ENCODE measurements at regions not wholly inside any gene's neighbourhood (a gene's known extent, or its start where the extent isn't known, plus 50 kb on each side); places are given as distances from the start of the nearest gene placed in this dataset.

DNA sequence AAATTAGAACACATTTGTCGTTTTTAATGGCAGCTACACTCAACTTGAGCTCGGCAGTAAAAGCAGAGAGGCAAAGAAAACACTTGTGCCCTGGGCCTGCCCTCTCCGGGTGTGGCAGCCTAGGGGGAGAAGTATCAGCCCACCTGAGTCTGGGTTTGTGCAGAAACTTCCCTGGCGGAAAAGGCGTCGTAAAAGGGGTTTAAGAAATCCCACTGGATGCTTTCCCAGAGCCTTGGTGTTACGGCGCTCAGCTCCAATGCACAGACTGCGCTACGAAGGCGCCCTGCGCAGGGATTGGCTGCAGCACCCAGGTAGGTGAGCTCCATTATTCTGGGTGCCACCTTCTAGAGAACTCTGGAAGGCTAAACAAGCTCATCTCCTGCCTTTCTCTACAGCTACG is 461.5 kb upstream of the NR2F2 start:
- DNase-seq (ENCODE audit: low read depth) = no peak

DNA sequence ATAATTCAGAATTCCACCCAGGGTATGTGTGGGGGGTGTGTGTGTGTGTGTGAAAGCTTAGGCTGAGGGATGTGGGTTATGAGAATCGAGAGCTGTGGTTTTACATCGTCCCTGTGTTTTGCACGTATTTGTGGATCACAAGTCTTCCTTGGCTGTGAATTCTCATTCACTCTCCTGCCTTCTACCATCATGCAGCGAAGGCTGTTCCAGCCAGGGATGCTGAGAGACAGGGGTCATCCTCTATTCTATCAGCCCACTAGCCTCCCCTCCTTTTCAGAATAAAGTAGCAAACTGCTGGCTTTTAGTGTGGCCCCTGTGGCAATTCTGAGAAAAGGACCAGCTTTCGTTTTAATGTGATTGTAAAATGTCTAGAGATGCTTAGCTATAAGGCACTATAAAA is 460.6 kb upstream of the NR2F2 start:
- no peak for DNase-seq (ENCODE audit: low read depth)

GRCh38 chr15:95872366-95872771 is 458.1 kb upstream of the NR2F2 start:
- no peak for DNase-seq (ENCODE audit: low read depth)

DNA sequence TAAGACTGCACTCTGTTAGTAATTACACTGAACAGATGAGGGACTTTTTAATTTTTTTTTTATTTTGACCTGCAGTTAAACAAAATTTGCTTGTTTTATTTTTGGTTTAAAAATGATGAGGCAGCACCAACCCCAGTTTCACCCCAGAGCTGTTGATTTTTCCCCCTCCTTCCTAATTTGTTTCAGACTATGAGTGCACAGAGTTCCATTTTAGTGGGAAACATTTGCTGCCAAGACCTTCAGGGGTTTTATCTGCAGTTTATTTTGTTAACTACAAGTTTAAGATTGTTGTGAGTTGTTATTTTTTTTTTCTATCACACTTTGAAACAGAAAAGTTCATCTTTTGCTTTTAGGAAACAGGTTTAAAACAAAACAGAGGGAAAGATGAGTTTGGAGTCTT is 455.9 kb upstream of the NR2F2 start:
- no peak for DNase-seq (ENCODE audit: low read depth)

DNA sequence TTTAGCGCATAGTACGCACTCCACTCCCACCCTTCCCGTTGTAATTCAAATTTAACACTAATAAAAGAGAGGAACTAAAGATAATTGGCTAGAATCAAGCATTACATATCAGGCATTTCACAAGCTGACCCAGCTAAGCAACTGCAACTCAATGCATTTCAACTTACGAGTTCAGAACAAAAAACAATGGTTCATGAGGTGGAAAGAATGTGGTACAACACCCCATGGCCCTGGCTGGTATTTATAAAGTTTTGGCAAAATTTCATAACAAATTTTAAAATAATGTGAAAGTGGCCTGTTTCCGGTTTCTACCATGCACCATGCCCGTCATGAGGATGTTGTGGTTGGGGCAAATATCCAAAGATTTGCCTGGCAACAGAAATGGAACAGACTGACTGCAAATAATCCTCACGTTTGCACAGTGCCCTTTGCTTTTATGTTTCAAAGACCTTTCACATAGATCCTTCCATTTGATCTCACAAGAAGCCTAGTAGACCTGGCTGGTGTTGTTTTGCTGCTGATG is 455.3 kb upstream of the NR2F2 start:
- DNase-seq (ENCODE audit: low read depth) = no peak

DNA sequence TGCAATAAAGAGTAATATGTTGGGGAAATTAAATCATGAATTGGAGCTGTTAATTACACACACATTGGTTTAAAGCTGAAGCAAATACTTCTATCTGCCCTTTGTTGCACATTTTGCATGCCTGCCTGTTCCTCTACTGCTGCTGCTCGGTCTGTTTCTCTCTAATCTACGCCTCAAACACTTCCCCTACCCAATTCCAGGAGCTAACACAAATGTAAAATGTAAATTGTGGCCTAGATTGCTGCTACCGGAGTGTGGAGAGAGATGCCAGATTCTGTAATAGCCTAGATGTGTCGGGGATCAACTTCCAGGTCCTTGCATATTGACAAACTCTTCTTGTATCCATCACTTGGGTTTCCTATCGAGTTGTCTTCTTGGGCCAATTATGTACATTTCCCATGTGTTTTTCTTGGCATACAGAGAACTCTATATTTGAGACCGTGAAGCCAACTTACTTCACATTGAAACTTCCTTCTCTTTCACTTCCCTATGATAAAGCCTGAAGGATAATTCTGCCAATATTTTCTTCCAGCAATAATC is 450.4 kb upstream of the NR2F2 start:
- DNase-seq (ENCODE audit: low read depth) = no peak

- DNase-seq (ENCODE audit: low read depth) = no peak
These were observed 449.9 kb upstream of the NR2F2 start for GRCh38 chr15:95880630-95881029.

DNA sequence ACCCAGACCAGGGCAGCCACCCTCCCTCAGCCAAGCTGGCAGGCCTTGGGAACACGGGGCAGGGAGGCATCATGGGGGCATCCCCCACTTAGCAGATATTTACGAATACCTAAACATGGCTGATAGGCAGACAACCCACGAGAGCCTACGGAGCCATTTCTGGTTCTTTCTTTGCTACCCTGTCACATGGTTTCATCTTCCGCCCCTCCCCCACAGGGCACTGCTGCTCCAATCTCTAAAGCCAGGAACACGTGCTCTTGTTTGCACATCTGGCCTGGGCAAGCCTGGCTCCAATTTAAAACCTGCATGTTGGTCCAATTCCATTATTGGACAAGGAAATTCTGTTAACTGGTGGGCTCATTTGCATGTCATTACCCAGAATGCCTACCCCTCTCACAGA is 447.4 kb upstream of the NR2F2 start:
- DNase-seq (ENCODE audit: low read depth) = no peak

DNA sequence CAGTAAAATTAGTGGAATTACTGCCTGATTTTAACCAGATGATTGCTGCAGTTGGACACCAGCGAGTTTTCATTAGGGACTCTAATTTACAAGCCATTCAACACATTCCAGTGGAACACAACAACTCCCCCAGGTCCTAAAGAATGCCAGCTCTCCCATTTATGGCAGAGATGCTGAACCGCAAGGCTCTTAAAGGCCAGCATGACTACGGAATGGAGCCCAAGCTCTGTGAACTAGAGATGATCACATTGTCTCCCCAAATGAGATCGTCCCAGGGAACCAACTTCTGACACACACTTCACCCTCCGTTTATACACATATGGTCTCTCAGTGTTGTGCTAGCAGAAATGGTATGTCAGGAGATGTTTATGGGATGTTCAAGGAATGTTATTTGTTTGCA is 446.2 kb upstream of the NR2F2 start:
- DNase-seq (ENCODE audit: low read depth) = peak; percentile 21

DNA sequence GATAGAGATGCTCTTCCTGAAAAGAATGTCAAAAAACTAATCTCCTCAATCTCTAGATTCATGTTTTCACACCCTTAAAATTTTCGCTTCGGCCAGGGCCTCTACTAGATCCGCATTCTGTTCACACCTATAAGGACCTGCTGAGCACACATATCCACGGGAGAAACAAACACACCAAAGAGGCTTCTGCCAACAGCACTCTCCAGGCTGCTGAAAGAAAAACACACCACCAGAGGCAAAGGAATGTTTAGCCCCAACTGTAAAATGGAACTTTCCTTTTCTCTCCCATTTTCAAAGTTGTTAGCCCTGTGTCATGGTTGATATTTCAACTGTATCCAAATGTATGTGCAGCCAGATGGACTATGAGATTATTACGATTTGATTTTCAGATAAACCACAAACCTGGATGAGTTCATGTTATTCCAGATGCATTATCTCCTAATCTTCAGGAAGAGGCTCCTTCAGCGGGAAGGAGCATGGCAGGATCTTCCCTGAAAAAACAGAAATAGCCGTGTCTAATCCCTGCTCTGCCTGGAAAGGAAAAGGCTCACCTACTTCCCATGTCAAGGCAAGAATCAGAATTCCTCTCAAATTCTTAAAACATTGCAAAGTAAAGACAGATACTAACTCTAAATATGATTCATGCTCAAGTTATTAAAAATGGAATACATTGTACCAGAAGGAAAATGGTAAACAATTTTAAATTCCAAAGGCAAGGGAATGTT is 442.7 kb upstream of the NR2F2 start:
- DNase-seq (ENCODE audit: low read depth) = no peak

DNA sequence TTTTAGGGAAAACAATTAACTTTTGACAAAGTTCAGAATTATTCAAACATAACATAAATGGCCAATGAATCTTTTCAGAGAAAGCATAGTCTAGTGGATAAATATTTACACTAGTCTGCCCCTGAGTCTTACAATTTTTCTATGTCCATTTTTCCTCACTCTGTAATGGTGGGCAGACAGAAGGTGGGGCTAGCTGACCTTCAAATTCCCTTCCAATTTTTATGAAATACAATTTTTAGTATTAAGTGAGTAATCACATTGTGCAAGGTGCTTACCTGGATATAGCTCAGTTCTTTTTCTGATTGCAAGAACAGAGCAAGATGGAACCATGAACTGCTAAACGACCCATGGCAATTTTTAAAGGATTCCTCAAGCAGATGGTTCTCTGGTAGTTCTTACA is 441.7 kb upstream of the NR2F2 start:
- DNase-seq (ENCODE audit: low read depth) = no peak

DNA sequence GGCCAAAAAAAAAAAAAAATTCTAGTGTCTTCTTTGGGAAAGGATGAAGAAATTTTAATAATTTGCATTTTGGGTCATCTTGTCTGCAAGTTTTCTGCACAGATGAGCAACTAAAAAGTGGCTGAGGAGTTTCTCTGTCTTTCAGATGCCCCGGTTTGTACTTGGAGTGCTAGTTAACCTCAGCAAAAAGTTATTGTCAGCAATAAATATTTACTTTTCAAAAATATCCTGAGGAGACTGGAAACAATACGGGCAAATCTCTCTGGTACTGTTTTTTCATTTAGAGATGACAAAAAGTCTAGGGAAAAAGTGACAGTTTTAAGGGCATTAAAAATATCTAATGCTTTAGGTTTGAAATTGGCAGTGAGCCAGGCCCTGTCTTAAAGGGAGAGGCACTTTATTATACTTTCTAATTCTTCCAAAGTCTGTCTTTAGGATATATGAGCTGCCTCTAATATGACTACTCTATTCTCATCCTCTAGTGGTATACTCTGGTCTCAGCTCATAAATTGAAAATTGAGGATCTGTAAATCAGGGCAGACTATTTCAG is 436.0 kb upstream of the NR2F2 start:
- no peak for DNase-seq (ENCODE audit: low read depth)

DNA sequence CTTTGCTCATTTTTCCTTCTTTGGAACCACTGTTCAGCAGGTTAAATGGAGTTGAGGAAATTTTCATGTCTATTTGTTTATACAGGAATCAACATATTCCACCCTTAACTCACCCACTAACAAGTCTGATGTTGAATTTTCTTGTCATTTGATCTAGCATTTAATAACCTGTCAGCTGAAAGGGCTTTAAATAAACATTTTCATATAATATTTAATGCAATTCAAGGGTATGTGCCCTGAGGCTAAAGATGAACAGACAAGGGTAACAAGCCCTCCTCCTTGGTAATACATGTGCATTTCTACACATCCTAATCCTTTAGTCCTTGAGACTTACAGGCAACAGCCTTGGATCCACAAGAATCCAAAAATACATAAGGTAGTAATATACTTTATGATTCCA is 435.0 kb upstream of the NR2F2 start:
- no peak for DNase-seq (ENCODE audit: low read depth)

DNA sequence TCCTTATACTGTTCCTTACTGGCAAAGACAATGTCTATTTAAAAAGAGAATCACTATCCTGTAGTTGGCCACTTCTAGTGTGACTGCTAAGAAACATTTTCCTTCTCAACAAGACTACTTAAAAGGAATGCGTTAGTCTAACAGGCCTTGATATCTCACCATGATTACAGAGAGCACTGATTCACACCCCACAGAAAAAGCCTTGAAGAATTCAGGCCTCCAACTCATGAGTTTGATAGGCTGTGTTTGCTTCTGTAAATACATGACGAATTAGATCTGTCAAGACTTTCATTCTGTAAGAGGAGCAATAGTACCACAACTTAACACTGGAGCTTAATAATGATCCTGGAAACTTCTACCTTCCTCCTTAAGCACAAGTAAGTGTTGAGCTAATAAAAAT is 432.8 kb upstream of the NR2F2 start:
- DNase-seq (ENCODE audit: low read depth) = no peak

DNA sequence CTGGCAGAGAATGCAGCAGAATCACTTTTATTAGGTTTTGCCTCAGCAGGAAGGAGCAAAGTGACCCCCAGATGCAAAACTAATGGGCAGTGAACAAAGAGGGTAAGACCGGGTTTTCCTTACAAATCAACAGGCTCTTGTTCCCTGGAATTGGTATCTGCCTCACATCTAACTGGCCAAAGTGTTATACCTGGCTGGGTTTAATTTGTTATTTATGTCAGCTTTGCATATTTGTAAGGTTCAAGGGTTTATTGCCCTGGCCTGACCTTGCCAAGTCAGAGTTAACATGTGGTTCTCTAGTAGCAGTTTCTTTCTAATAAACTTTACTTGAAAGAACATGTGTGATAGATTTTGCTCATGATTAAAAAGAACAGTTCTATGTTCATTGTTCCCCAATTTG is 431.7 kb upstream of the NR2F2 start:
- DNase-seq (ENCODE audit: low read depth) = no peak

DNA sequence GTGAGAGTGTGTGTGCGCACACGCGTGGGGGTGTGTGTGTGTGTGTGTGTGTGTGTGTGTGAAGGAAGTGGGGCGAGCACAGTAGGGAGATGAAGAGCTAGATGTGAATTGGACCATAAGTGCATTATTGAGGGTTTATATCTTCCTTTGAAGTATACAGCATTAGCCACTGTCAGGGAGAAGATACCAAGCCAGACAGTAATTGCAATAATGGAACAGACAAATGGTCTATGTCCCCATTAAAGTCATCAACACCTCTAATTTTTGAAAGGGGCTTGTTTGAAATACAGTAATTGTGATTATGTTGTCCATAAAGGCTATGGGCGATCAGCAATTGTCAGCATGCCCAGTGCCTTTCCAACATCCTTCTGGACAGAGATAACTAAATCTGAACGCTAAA is 429.2 kb upstream of the NR2F2 start:
- no peak for DNase-seq (ENCODE audit: low read depth)

DNA sequence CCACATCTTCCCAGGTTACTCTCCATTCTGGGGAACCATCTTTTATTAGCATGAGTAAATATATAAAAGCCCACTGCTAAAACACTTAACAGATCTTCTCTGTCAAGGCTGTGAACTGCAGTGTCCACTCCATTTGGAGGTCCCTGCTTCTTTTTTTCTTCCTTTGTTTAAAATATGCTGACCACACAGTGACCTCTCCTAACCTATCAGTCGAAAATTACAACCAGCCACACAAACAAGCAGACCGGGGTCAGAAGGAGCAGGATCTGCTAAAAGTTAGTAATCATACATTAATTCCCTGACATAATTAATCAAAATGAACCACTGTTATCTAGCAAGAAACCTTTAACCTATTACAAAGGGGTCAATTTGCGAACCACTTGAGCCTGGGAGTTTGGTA is 427.9 kb upstream of the NR2F2 start:
- DNase-seq (ENCODE audit: low read depth) = no peak

DNA sequence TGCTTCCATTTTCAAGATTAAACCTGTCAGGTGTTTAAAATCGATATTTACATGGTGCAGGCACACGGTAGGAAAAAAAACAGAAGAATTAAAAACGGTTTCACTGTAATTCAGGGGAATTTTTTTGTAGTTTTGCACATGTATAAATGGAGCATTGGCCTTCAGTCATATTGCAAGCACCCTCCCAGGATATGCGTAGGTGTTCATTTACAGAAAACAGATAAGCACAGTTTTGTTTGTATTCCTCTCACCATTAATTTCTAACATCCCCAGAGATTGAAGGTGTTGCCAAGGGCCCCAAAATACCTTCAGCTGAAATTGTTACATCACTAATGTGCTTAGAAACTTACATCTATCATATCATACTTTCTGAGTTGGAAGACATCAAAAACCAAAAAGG is 427.1 kb upstream of the NR2F2 start:
- no peak for DNase-seq (ENCODE audit: low read depth)

DNA sequence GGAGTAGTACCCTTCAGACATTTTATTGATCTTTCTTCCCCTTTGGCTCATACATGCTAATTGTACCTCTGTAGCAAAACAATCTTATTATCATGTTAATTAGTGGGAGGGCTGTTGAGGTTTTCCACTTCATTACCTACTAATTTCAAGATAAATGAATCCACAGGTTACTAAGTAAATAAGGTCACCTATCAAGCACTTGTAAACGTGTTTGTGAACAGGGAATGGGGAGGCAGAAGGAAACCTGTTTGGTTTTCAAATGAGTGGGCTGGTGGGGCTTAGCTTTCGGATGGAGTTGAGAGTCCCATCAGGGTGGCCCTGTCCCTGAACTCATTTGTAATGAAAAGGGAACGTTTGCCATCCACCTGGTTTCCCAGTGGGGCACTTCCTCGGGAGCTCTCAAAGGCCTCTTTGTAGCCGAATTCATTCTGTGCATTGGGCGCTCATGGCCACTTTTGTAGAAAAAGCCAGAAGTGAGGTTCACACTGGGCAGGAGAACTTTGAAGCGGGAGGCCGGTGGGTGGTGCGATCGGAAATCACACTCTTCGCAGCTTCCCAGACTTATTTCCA is 419.8 kb upstream of the NR2F2 start:
- no peak for DNase-seq (ENCODE audit: low read depth)

GRCh38 chr15:95911570-95912279 is 418.8 kb upstream of the NR2F2 start:
- no peak for DNase-seq (ENCODE audit: low read depth)

GRCh38 chr15:95912280-95912625 is 418.2 kb upstream of the NR2F2 start:
- no peak for DNase-seq (ENCODE audit: low read depth)

DNA sequence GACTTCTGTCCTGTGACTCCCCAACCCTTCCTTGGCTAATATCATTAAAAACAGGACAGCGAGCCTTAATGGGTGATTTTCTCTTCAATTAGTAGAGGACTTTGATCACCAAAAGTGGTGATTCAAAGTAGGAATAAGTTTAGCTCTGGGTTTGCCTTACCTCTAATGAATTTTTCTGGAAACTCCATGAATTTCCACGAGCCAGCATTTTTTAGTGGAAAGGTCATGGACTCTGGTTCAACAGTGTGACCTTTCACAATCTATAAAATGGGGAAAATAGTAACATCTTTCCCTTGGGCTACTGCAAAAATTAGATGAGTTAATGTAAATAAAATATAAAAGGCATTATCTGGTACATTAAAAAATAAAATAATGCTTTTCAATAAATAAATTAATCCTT is 417.8 kb upstream of the NR2F2 start:
- no peak for DNase-seq (ENCODE audit: low read depth)

- no peak for DNase-seq (ENCODE audit: low read depth)
These were observed 413.9 kb upstream of the NR2F2 start for GRCh38 chr15:95916568-95916967.
